CD4-positive, alpha-beta T cell (primary cell): ENCODE measurements at regions not wholly inside any gene's neighbourhood (a gene's known extent, or its start where the extent isn't known, plus 50 kb on each side); places are given as distances from the start of the nearest gene placed in this dataset.

Experiments used
- ATAC-seq: fragments of 200-7000 bp; cut with Tn5 transposase; one replicate; pipeline ENCODE4 v1.10.0; 2022; ENCODE audit warnings: mild to moderate bottlenecking; ENCODE audit not compliant: poor library complexity
- CTCF ChIA-PET: fragments of 350-600 bp; sonication (Branson Sonifier 250); formaldehyde crosslinking; loops from one replicate; lab custom pipeline; 2021; ENCODE audit warnings: antibody characterized with exemption, inconsistent platforms; lab: Charles Lee
- POLR2A ChIA-PET: fragments of 350-600 bp; sonication (Branson Sonifier 250); formaldehyde crosslinking; loops from one replicate; lab custom pipeline; 2021; ENCODE audit warnings: antibody characterized with exemption, inconsistent platforms; lab: Charles Lee
- DNase-seq, 14 experiments: peaks; one replicate each; pipeline ENCODE4 v3.0.0-alpha.2; 2013 to 2020; ENCODE audit warnings: mixed read lengths in 2 of 14
- H3K27ac ChIP-seq, 2 donors: one replicate each; pipeline versions ENCODE4 v1.5.1 to v1.7.0; 2013; ENCODE audit warnings: low read length in 2 of 2, low read depth in 1 of 2, mild to moderate bottlenecking in 1 of 2
- H3K27me3 ChIP-seq, 2 experiments: 1 replicate in 1 of 2; 2 replicates in 1 of 2; pipeline versions ENCODE4 v1.6.1 to v1.7.0; 2013; ENCODE audit warnings: low read length in 2 of 2, control low read depth in 1 of 2, mild to moderate bottlenecking in 1 of 2, moderate library complexity in 1 of 2; ENCODE audit not compliant: insufficient read depth in 2 of 2, control insufficient read depth in 1 of 2
- H3K36me3 ChIP-seq: one replicate; pipeline ENCODE4 v1.6.1; 2013; ENCODE audit warnings: low read length, control low read depth; ENCODE audit not compliant: insufficient read depth
- H3K4me1 ChIP-seq: one replicate; pipeline ENCODE4 v1.6.1; 2013; ENCODE audit warnings: low read length, control low read depth; ENCODE audit not compliant: insufficient read depth
- H3K4me3 ChIP-seq: one replicate; pipeline ENCODE4 v1.5.1; 2013; ENCODE audit warnings: mild to moderate bottlenecking, low read length, moderate library complexity
- H3K9me3 ChIP-seq, 2 experiments: 1 replicate in 1 of 2; 2 replicates in 1 of 2; pipeline versions ENCODE4 v1.6.1 to v1.7.0; 2013; ENCODE audit warnings: low read length in 2 of 2, mild to moderate bottlenecking in 2 of 2, control low read depth in 1 of 2, moderate library complexity in 1 of 2; ENCODE audit not compliant: control insufficient read depth in 1 of 2, insufficient read depth in 1 of 2
- H3K27ac Mint-ChIP-seq: one replicate; pipeline ENCODE4 v1.8.0; 2020; ENCODE audit warnings: mixed read lengths
- H3K27me3 Mint-ChIP-seq: one replicate; pipeline ENCODE4 v1.8.0; 2021; ENCODE audit warnings: mixed read lengths
- H3K36me3 Mint-ChIP-seq: one replicate; pipeline ENCODE4 v1.8.0; 2021; ENCODE audit warnings: low read depth, mixed read lengths
- H3K4me1 Mint-ChIP-seq: one replicate; pipeline ENCODE4 v1.8.0; 2021; ENCODE audit warnings: low read depth, mixed read lengths
- H3K4me3 Mint-ChIP-seq: one replicate; pipeline ENCODE4 v1.8.0; 2020; ENCODE audit warnings: mild to moderate bottlenecking, mixed read lengths
- H3K9me3 Mint-ChIP-seq: one replicate; pipeline ENCODE4 v1.8.0; 2020; ENCODE audit warnings: mixed read lengths
- intact Hi-C, 2 experiments: fragments of 100-400 bp; cut with DNase I in 1 of 2; cut with micrococcal nuclease in 1 of 2; formaldehyde crosslinking; loops; one replicate each; pipeline versions ENCODE4 v1.15.1 to v1.9.0; 2023 to 2025; cut with DNase I, micrococcal nuclease
- TF ChIP-seq, protein P1 (sequence below): fragments of 200-600 bp; IDR thresholded peaks from one replicate; pipeline ENCODE4 v1.8.0; 2022; ENCODE audit warnings: antibody characterized with exemption, mild to moderate bottlenecking

DNA sequence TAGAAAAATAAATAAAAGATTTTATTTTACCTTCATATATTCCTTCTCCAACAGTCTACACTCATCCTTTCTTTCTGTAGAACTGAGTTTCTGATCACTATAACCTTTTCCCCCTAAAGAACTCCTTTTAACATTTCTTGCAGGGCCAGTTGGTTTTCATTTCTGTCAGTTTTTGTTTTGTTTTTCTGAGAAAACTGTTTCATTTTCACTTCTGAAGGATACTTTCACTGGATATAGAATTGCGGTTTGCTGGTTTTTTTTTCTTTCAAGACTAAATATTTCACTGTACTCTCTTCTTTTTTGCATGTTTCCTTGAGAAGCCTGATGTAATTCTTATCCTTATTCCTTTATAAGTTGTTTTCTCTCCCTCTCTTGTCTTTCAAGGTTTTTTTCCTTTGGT, 90.4 kb upstream of the EOLA2 start:
- TF ChIP-seq, protein P1, sequence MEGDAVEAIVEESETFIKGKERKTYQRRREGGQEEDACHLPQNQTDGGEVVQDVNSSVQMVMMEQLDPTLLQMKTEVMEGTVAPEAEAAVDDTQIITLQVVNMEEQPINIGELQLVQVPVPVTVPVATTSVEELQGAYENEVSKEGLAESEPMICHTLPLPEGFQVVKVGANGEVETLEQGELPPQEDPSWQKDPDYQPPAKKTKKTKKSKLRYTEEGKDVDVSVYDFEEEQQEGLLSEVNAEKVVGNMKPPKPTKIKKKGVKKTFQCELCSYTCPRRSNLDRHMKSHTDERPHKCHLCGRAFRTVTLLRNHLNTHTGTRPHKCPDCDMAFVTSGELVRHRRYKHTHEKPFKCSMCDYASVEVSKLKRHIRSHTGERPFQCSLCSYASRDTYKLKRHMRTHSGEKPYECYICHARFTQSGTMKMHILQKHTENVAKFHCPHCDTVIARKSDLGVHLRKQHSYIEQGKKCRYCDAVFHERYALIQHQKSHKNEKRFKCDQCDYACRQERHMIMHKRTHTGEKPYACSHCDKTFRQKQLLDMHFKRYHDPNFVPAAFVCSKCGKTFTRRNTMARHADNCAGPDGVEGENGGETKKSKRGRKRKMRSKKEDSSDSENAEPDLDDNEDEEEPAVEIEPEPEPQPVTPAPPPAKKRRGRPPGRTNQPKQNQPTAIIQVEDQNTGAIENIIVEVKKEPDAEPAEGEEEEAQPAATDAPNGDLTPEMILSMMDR: no peak
- Mint-ChIP-seq H3K4me1 (peaks cover 6% of the 10 kb centered on the region), H3K27ac (peak overlapping the region; percentile 27), H3K9me3 (no peaks in the 10 kb centered on the region), H3K36me3 (peaks cover 16% of the 10 kb centered on the region), H3K27me3 (no peaks in the 10 kb centered on the region), H3K4me3 (no peak overlapping the region)
- no peaks in the 10 kb centered on the region for H3K36me3 ChIP-seq
- H3K9me3 ChIP-seq: no peaks in the 10 kb centered on the region
- POLR2A ChIA-PET: no interaction called here
- peak in 1 of 14 experiments; percentile 30 for DNase-seq
- H3K27me3 ChIP-seq: no peaks in the 10 kb centered on the region
- CTCF ChIA-PET: no interaction called here
- H3K27ac ChIP-seq: no peak overlapping the region
- no peaks in the 10 kb centered on the region for H3K4me1 ChIP-seq
- intact Hi-C loops: no loop called here
- H3K4me3 ChIP-seq: no peak overlapping the region
- no peak for ATAC-seq

DNA sequence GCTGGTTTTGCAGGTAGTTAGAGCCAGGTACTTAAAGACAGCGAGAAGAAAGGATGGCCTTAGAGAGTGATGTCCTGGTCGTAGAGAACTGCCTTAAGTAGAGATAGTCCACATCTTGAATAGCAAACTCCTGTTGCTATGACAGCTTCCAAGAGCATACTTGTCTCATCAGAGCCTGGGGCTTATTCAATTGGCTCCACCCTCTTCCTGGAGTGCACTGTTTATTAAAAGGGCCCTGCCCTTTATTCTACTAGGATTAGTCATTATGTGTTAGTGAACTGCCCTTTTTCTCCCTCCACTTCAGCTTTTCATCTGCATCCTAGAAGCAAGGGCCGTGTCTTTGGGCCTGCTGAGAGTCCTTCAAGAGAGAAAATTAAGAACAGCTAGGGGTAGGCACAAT, 94.5 kb upstream of the EOLA2 start:
- Mint-ChIP-seq H3K36me3 (peaks cover 10% of the 10 kb centered on the region), H3K9me3 (peaks cover 3% of the 10 kb centered on the region), H3K4me1 (peaks cover 6% of the 10 kb centered on the region), H3K27ac (no peak overlapping the region), H3K4me3 (no peak overlapping the region), H3K27me3 (no peaks in the 10 kb centered on the region)
- Histone ChIP-seq H3K27me3 (no peaks in the 10 kb centered on the region), H3K4me1 (no peaks in the 10 kb centered on the region), H3K27ac (no peak overlapping the region), H3K4me3 (no peak overlapping the region), H3K36me3 (no peaks in the 10 kb centered on the region), H3K9me3 (no peaks in the 10 kb centered on the region)
- DNase-seq: no peak
- ChIA-PET CTCF (no interaction called here), POLR2A (no interaction called here)
- ATAC-seq: no peak
- TF ChIP-seq, protein P1: no peak
- intact Hi-C loops: no loop called here

DNA sequence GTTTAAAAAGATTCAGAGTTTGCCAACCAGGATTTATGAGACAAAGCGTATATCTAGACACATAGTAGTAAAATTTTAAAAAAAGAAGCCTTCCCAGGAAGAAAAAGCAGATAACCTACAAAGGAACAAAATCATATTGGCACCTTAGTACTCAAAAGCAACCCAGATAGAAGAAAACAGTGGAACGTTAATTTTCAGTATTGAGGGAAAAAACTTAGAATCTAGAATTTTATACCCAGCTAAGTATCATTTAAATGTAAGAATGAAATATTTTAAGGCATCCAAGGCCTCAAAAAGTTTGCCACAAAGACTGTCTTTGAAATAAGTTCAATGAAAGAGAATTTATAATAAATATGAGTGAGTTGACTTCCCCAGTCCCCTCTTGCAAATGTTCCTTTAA, 96.5 kb upstream of the EOLA2 start:
- H3K27ac ChIP-seq: no peak overlapping the region
- no peaks in the 10 kb centered on the region for H3K36me3 ChIP-seq
- no peaks in the 10 kb centered on the region for H3K4me1 ChIP-seq
- no peak overlapping the region for H3K4me3 ChIP-seq
- TF ChIP-seq, protein P1: no peak
- Mint-ChIP-seq H3K27ac (no peak overlapping the region), H3K27me3 (no peaks in the 10 kb centered on the region), H3K4me1 (no peaks in the 10 kb centered on the region), H3K9me3 (peaks cover 3% of the 10 kb centered on the region), H3K4me3 (no peak overlapping the region), H3K36me3 (no peaks in the 10 kb centered on the region)
- ATAC-seq: no peak
- CTCF ChIA-PET: no interaction called here
- POLR2A ChIA-PET: no interaction called here
- H3K27me3 ChIP-seq: peaks cover 0 to 2% of the 10 kb centered on the region in 2 experiments
- DNase-seq: no peak
- intact Hi-C loops: no loop called here
- H3K9me3 ChIP-seq: no peaks in the 10 kb centered on the region
